Cardiac fibroblast (primary cell): ENCODE measurements at regions not wholly inside any gene's neighbourhood (a gene's known extent, or its start where the extent isn't known, plus 50 kb on each side); places are given as distances from the start of the nearest gene placed in this dataset.

Source experiments
- DNase-seq, 2 donors: peaks; one replicate each; pipeline versions ENCODE4 v3.0.0 to v3.0.0-alpha.2; 2010; ENCODE audit warnings: low read depth in 2 of 2
- H3K4me3 ChIP-seq, 2 donors: replicated peaks in 1 of 2; 1 replicate in 1 of 2; 2 replicates in 1 of 2; pipeline ENCODE4 v1.5.1; 2011; ENCODE audit warnings: low read depth in 2 of 2, low read length in 2 of 2, mild to moderate bottlenecking in 2 of 2, moderate library complexity in 1 of 2
- CTCF ChIP-seq: IDR thresholded peaks from one replicate; pipeline ENCODE4 v1.5.1; 2011; ENCODE audit warnings: low read depth, mild to moderate bottlenecking, low read length, inconsistent platforms

- no peak for DNase-seq
- H3K4me3 ChIP-seq: no peak overlapping the region
- TF ChIP-seq CTCF: no peak
These were observed 685.8 kb upstream of the API5 start for GRCh38 chr11:42625757-42626665.

DNA sequence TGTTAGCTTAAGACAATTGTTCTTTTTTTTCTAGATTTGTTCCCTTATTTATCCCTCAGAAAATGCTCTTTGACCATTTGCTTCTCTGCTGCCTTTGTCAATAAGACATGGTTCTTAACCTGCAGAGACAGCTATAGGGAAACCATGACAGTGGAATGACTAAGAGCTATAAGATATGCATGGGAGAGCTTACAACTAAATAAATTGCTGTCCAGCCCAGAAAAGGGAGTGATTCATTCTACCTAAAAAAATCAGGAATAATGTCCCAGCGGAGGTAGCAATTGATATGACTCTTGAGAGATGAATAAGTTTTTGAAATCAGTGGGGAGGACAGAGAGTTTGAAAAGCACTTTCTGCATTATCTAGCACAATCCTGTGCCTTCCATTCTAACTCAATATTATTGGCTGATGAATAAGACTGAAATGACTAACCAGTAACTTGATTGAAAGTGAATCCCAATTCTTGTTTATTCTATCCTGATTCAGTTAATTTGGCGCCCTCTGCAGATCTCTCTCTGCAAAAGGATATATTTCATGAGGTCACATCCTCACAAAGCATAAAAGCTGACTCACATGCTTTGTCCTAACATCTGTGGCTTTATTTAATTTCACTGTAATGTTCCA lies 680.5 kb upstream of the API5 start:
- H3K4me3 ChIP-seq: no peak overlapping the region
- DNase-seq: peak; percentile 16 to 64
- TF ChIP-seq CTCF: peak; percentile 22

DNA sequence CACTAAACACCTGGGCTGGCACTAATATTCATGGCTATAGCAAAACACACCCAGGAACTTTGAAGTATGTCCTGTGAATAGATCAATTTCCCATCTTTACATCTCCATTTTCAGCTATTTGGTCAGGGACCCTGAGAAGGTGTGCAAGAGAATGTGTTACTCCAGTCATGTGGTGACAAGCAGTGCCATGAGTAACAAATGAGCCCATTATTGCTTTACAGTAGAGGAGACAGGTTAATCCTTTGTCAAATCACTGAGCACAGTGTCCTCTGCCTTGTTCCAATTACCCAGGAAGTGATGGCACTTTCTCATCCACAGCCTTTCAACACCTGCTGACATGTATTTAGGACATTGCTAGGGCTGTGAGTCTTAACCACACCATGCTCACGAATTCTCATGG lies 664.8 kb upstream of the API5 start:
- no peak for DNase-seq
- no peak overlapping the region for H3K4me3 ChIP-seq
- TF ChIP-seq CTCF: no peak

GRCh38 chr11:42647993-42648392 lies 663.8 kb upstream of the API5 start:
- peak in 1 of 2 donors; percentile 5 for DNase-seq
- H3K4me3 ChIP-seq: no peak overlapping the region
- TF ChIP-seq CTCF: no peak

DNA sequence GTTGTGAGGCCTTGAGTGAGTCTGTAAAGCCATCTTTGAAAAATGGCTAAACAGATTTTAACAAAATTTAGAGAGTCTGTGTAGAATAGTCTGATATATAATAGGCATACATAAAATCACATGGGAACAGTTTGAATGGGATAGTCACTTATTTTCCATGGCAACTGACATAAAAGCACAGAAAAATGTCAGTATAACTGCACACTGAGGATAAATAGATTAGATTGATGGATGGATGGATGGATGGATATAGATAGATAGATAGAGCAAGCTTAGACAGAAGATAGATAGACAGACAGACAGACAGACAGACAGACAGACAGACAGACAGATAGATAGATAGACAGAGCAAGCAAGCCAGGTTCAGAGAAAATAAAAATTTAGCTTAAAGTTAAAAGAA lies 660.2 kb upstream of the API5 start:
- DNase-seq: no peak
- TF ChIP-seq CTCF: no peak
- no peak overlapping the region for H3K4me3 ChIP-seq

- no peak overlapping the region for H3K4me3 ChIP-seq
- no peak for DNase-seq
- TF ChIP-seq CTCF: no peak
These were observed 654.6 kb upstream of the API5 start for GRCh38 chr11:42657169-42657568.
